H9 (cell line): ENCODE measurements at regions not wholly inside any gene's neighbourhood (a gene's known extent, or its start where the extent isn't known, plus 50 kb on each side); places are given as distances from the start of the nearest gene placed in this dataset.
"Not testable (repeated sequence)": the region's sequence is repeated elsewhere in the genome, so short reads cannot be mapped to it uniquely, and the experiment has no call there.

Experiments
- DNase-seq: peaks from one replicate; pipeline ENCODE4 v3.0.0-alpha.2; 2017
- H2AFZ ChIP-seq: one replicate; pipeline ENCODE4 v1.6.1; 2013; ENCODE audit warnings: mild to moderate bottlenecking, low read length, control low read depth, moderate library complexity
- H2AK5ac ChIP-seq: 2 replicates; pipeline ENCODE4 v1.6.1; 2013; ENCODE audit warnings: low read length, control low read depth, mixed read lengths; ENCODE audit not compliant: insufficient read length
- H2BK120ac ChIP-seq: one replicate; pipeline ENCODE4 v1.6.1; 2013; ENCODE audit warnings: low read depth, mild to moderate bottlenecking, low read length, control low read depth, inconsistent platforms; ENCODE audit not compliant: poor library complexity, severe bottlenecking
- H2BK12ac ChIP-seq: 2 replicates; pipeline ENCODE4 v1.6.1; 2013; ENCODE audit warnings: low read length, control low read depth, mixed read lengths, low read depth; ENCODE audit not compliant: insufficient read length
- H2BK15ac ChIP-seq: 2 replicates; pipeline ENCODE4 v1.6.1; 2013; ENCODE audit warnings: low read depth, low read length, control low read depth
- H2BK20ac ChIP-seq: one replicate; pipeline ENCODE4 v1.6.1; 2013; ENCODE audit warnings: low read depth, mild to moderate bottlenecking, low read length, control low read depth, inconsistent platforms; ENCODE audit not compliant: poor library complexity, severe bottlenecking
- H2BK5ac ChIP-seq: 2 replicates; pipeline ENCODE4 v1.6.1; 2013; ENCODE audit warnings: low read length, control low read depth, mixed read lengths; ENCODE audit not compliant: insufficient read length
- H3K14ac ChIP-seq: 2 replicates; pipeline ENCODE4 v1.6.1; 2013; ENCODE audit warnings: low read length, control low read depth; ENCODE audit not compliant: insufficient read depth
- H3K18ac ChIP-seq: 2 replicates; pipeline ENCODE4 v1.6.1; 2013; ENCODE audit warnings: low read depth, mild to moderate bottlenecking, mixed read lengths, low read length, control low read depth; ENCODE audit not compliant: insufficient read length
- H3K23ac ChIP-seq: 2 replicates; pipeline ENCODE4 v1.6.1; 2013; ENCODE audit warnings: low read length, control low read depth, mixed read lengths, low read depth; ENCODE audit not compliant: insufficient read length
- H3K23me2 ChIP-seq: 2 replicates; pipeline ENCODE4 v1.6.1; 2013; ENCODE audit warnings: low read depth, mild to moderate bottlenecking, mixed read lengths, low read length, control low read depth; ENCODE audit not compliant: insufficient read length, poor library complexity, severe bottlenecking
- H3K27ac ChIP-seq: 2 replicates; pipeline ENCODE4 v1.5.1; 2013; ENCODE audit warnings: low read length, control low read depth, mixed read lengths, low read depth; ENCODE audit not compliant: insufficient read length
- H3K27me3 ChIP-seq: 2 replicates; pipeline ENCODE4 v1.6.1; 2013; ENCODE audit warnings: low read length, control low read depth, inconsistent platforms; ENCODE audit not compliant: insufficient read depth
- H3K4ac ChIP-seq: 2 replicates; pipeline ENCODE4 v1.6.1; 2013; ENCODE audit warnings: low read depth, mild to moderate bottlenecking, control low read depth, inconsistent platforms, low read length, moderate library complexity
- H3K4me1 ChIP-seq: 2 replicates; pipeline ENCODE4 v1.6.1; 2013; ENCODE audit warnings: low read length, control low read depth, inconsistent platforms; ENCODE audit not compliant: insufficient read depth
- H3K4me2 ChIP-seq: 2 replicates; pipeline ENCODE4 v1.6.1; 2013; ENCODE audit warnings: low read length, control low read depth, mixed read lengths; ENCODE audit not compliant: insufficient read length, insufficient read depth
- H3K56ac ChIP-seq: 2 replicates; pipeline ENCODE4 v1.6.1; 2013; ENCODE audit warnings: low read depth, mild to moderate bottlenecking, mixed read lengths, low read length, control low read depth; ENCODE audit not compliant: insufficient read length
- H3K79me1 ChIP-seq: 2 replicates; pipeline ENCODE4 v1.6.1; 2013; ENCODE audit warnings: low read depth, mild to moderate bottlenecking, moderate library complexity, low read length, control low read depth, inconsistent platforms; ENCODE audit not compliant: insufficient read depth, poor library complexity, severe bottlenecking
- H3K79me2 ChIP-seq: 2 replicates; pipeline ENCODE4 v1.6.1; 2013; ENCODE audit warnings: low read length, control low read depth, inconsistent platforms; ENCODE audit not compliant: insufficient read depth
- H3K9ac ChIP-seq: 2 replicates; pipeline ENCODE4 v1.6.1; 2013; ENCODE audit warnings: low read length, control low read depth, mixed read lengths; ENCODE audit not compliant: insufficient read length; ENCODE audit errors: extremely low read depth
- H3K9me3 ChIP-seq: one replicate; pipeline ENCODE4 v1.6.1; 2013; ENCODE audit warnings: low read depth, low read length, inconsistent platforms; ENCODE audit not compliant: control insufficient read depth
- H3T11ph ChIP-seq: one replicate; pipeline ENCODE4 v1.6.1; 2013; ENCODE audit warnings: mild to moderate bottlenecking, low read length, control low read depth, inconsistent platforms
- H4K20me1 ChIP-seq: one replicate; pipeline ENCODE4 v1.6.1; 2013; ENCODE audit not compliant: control insufficient read depth, insufficient read length, insufficient read depth
- H4K5ac ChIP-seq: 2 replicates; pipeline ENCODE4 v1.6.1; 2013; ENCODE audit warnings: low read depth, mild to moderate bottlenecking, mixed read lengths, low read length, control low read depth; ENCODE audit not compliant: insufficient read length
- H4K8ac ChIP-seq: replicated peaks from 2 replicates; pipeline ENCODE4 v1.6.1; 2013; ENCODE audit warnings: low read length, control low read depth, mixed read lengths, low read depth; ENCODE audit not compliant: insufficient read length
- H4K91ac ChIP-seq: 2 replicates; pipeline ENCODE4 v1.6.1; 2013; ENCODE audit warnings: low read depth, mild to moderate bottlenecking, moderate library complexity, mixed read lengths, low read length, control low read depth; ENCODE audit not compliant: insufficient read length
- H3K27ac Mint-ChIP-seq, 3 experiments: 2 replicates in 2 of 3; 3 replicates in 1 of 3; pipeline ENCODE4 v1.8.0; 2020 to 2021; ENCODE audit warnings: mixed read lengths in 3 of 3, mild to moderate bottlenecking in 1 of 3, moderate library complexity in 1 of 3
- H3K27me3 Mint-ChIP-seq: 2 replicates; pipeline ENCODE4 v1.8.0; 2021; ENCODE audit warnings: low read depth, mild to moderate bottlenecking, moderate library complexity, mixed read lengths
- H3K36me3 Mint-ChIP-seq, 3 experiments: 2 replicates in 2 of 3; 3 replicates in 1 of 3; pipeline ENCODE4 v1.8.0; 2020 to 2021; ENCODE audit warnings: low read depth in 3 of 3, mixed read lengths in 3 of 3; ENCODE audit not compliant: insufficient read depth in 1 of 3
- H3K4me1 Mint-ChIP-seq, 2 experiments: 2 replicates each; pipeline ENCODE4 v1.8.0; 2020; ENCODE audit warnings: mixed read lengths in 2 of 2
- H3K4me3 Mint-ChIP-seq, 2 experiments: 2 replicates in 1 of 2; 3 replicates in 1 of 2; pipeline ENCODE4 v1.8.0; 2020 to 2021; ENCODE audit warnings: mild to moderate bottlenecking in 2 of 2, mixed read lengths in 2 of 2, moderate library complexity in 1 of 2
- H3K9me3 Mint-ChIP-seq, 2 experiments: 2 replicates in 1 of 2; 3 replicates in 1 of 2; pipeline ENCODE4 v1.8.0; 2020; ENCODE audit warnings: mild to moderate bottlenecking in 2 of 2, mixed read lengths in 2 of 2, moderate library complexity in 1 of 2
- WGBS: extraction: QIAGEN DNeasy Blood & Tissue Kit; methylation state at CpG from one replicate; pipeline ENCODE4 v1.1.7; 2013; ENCODE audit warnings: missing lambda C conversion rate, low lambda C conversion rate, mixed read lengths; ENCODE audit not compliant: insufficient read length; ENCODE audit errors: extremely low coverage; 5-methylcytosine and 5-hydroxymethylcytosine counted together
- TF ChIP-seq, protein P1 (sequence below): fragments of 200-600 bp; sonication (generic); conservative IDR thresholded peaks from 3 replicates; pipeline ENCODE4 v1.8.0; 2021; ENCODE audit warnings: antibody characterized with exemption, mild to moderate bottlenecking

DNA sequence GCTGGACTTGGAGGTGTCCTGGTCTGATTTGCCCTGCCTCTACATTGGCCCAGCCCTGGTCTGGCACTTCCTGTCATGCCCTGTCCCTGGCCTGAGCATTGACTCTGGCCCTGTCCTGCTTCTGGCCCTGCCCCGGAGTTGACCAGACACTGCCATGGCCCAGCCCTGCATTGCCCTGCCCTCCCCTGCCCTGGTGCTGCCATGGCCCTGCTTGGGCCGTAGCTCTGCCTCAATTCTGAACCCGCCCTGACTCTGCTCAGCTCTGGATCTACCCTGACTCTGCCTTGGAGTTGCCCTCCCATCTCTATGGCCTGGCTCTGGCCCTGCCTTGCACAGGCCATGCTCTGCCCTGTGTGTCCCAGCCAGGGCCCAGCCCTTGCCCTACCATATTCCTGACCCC lies 647.1 kb downstream of the ZNF37A start:
- TF ChIP-seq, protein P1, sequence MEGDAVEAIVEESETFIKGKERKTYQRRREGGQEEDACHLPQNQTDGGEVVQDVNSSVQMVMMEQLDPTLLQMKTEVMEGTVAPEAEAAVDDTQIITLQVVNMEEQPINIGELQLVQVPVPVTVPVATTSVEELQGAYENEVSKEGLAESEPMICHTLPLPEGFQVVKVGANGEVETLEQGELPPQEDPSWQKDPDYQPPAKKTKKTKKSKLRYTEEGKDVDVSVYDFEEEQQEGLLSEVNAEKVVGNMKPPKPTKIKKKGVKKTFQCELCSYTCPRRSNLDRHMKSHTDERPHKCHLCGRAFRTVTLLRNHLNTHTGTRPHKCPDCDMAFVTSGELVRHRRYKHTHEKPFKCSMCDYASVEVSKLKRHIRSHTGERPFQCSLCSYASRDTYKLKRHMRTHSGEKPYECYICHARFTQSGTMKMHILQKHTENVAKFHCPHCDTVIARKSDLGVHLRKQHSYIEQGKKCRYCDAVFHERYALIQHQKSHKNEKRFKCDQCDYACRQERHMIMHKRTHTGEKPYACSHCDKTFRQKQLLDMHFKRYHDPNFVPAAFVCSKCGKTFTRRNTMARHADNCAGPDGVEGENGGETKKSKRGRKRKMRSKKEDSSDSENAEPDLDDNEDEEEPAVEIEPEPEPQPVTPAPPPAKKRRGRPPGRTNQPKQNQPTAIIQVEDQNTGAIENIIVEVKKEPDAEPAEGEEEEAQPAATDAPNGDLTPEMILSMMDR, result no peak
- Histone ChIP-seq H2AK5ac (no peak overlapping the region), H3K79me2 (no peaks in the 10 kb centered on the region), H3K4me1 (no peaks in the 10 kb centered on the region), H2BK12ac (no peak overlapping the region), H3K14ac (no peak overlapping the region), H4K91ac (no peak overlapping the region), H3K9me3 (peaks cover 51% of the 10 kb centered on the region), H2BK20ac (no peak overlapping the region), H3K27ac (no peak overlapping the region), H3K4me2 (no peak overlapping the region), H3K79me1 (no peaks in the 10 kb centered on the region), H2BK5ac (no peak overlapping the region), H3K4ac (no peak overlapping the region), H2BK120ac (no peak overlapping the region), H3K23me2 (no peaks in the 10 kb centered on the region), H4K20me1 (no peaks in the 10 kb centered on the region), H2BK15ac (no peak overlapping the region), H3K56ac (no peak overlapping the region), H3K27me3 (no peaks in the 10 kb centered on the region), H2AFZ (no peak overlapping the region), H4K5ac (no peak overlapping the region), H3T11ph (no peak overlapping the region), H4K8ac (no peak overlapping the region), H3K18ac (no peak overlapping the region), H3K9ac (no peak overlapping the region), H3K23ac (no peak overlapping the region)
- Mint-ChIP-seq H3K9me3 (peaks cover 48 to 50% of the 10 kb centered on the region in 2 experiments), H3K27me3 (no peaks in the 10 kb centered on the region; the same call in 1 of the 2 replicates), H3K36me3 (peaks cover 0 to 15% (median 5%) of the 10 kb centered on the region in 3 experiments; a peak in 6 of 7 replicates), H3K4me3 (no peak overlapping the region), H3K27ac (no peak overlapping the region), H3K4me1 (no peaks in the 10 kb centered on the region)
- DNase-seq, result no peak
- WGBS, result no CpG with 5 or more reads among the region's 3 CpGs

DNA sequence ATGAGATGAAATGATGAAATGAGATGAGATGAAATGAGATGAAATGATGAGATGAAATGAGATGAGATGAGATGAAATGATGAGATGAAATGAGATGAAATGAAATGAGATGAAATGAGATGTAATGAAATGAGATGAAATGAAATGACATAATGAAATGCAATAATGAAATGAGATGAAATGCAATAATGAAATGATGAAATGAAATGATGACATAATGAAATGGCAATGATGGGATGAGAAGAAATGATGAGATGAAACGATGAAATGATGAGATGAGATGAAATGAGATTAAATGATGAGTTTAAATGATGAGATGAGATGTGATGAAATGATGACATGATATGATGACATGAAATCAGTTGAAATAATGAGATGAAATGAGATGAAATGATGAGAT lies 650.3 kb downstream of the ZNF37A start:
- not testable (repeated sequence) for H4K20me1 ChIP-seq, H4K8ac ChIP-seq, H3K27me3 Mint-ChIP-seq, H3K23me2 ChIP-seq, H4K5ac ChIP-seq, H3K79me1 ChIP-seq, H3K27me3 ChIP-seq, H2BK12ac ChIP-seq, H3K79me2 ChIP-seq, H3K27ac ChIP-seq, H3K4me3 Mint-ChIP-seq, H3K27ac Mint-ChIP-seq, H3K4me2 ChIP-seq, H3K4ac ChIP-seq, H3K14ac ChIP-seq, H2BK120ac ChIP-seq, H4K91ac ChIP-seq, H3K23ac ChIP-seq, H2AK5ac ChIP-seq, H3K18ac ChIP-seq, H3K4me1 Mint-ChIP-seq, H2AFZ ChIP-seq, H3K9ac ChIP-seq, DNase-seq, H3T11ph ChIP-seq, H2BK15ac ChIP-seq, H2BK5ac ChIP-seq, H3K56ac ChIP-seq, H2BK20ac ChIP-seq, H3K4me1 ChIP-seq
- Mint-ChIP-seq H3K9me3 (peaks cover 33 to 37% of the 10 kb centered on the region in 2 experiments), H3K36me3 (peaks cover 0 to 15% (median 5%) of the 10 kb centered on the region in 3 experiments; a peak in 5 of 7 replicates)
- WGBS, result 100% methylated on average over 1 of the region's 1 CpG
- H3K9me3 ChIP-seq, result peaks cover 35% of the 10 kb centered on the region
